IMR-90 (cell line): ENCODE measurements at regions not wholly inside any gene's neighbourhood (a gene's known extent, or its start where the extent isn't known, plus 50 kb on each side); places are given as distances from the start of the nearest gene placed in this dataset.

Source experiments
- ATAC-seq: fragments of 200-7000 bp; cut with Tn5 transposase; 2 replicates; pipeline ENCODE4 v1.9.1; 2020; ENCODE audit warnings: low read depth, mild to moderate bottlenecking, moderate library complexity
- BruUV-seq: library from RNA; stranded (reverse); fragments of 400-500 nt; replicated peaks from 2 replicates; lab custom pipeline; 2021; lab: Mats Ljungman, UMichigan
- CTCF ChIA-PET: fragments of 300-600 bp; formaldehyde crosslinking; extraction: SDS; loops from one replicate; lab custom pipeline; 2021; ENCODE audit warnings: antibody characterized with exemption; lab: Yijun Ruan, JAX
- POLR2A ChIA-PET: fragments of 300-600 bp; sonication (Branson Sonifier 250); formaldehyde crosslinking; loops from one replicate; lab custom pipeline; 2022; ENCODE audit warnings: antibody characterized with exemption; ENCODE audit not compliant: unreplicated experiment; lab: Charles Lee
- DNase-seq: peaks from one replicate; pipeline ENCODE4 v3.0.0; 2013
- H2AFZ ChIP-seq: replicated peaks from 2 replicates; pipeline ENCODE3; 2013; ENCODE audit warnings: low read length, mild to moderate bottlenecking; ENCODE audit not compliant: poor library complexity
- H2AK5ac ChIP-seq: 2 replicates; pipeline ENCODE4 v1.6.1; 2013; ENCODE audit warnings: low read depth, low read length, inconsistent platforms
- H2AK9ac ChIP-seq: replicated peaks from 2 replicates; pipeline ENCODE3; 2013; ENCODE audit warnings: mild to moderate bottlenecking, low read depth, low read length, moderate library complexity; ENCODE audit not compliant: poor library complexity
- H2BK120ac ChIP-seq: 2 replicates; pipeline ENCODE4 v1.6.1; 2013; ENCODE audit warnings: low read depth, low read length, inconsistent platforms
- H2BK15ac ChIP-seq: 3 replicates; pipeline ENCODE4 v1.6.1; 2013; ENCODE audit warnings: low read depth, low read length, inconsistent platforms
- H2BK20ac ChIP-seq: 2 replicates; pipeline ENCODE4 v1.6.1; 2013; ENCODE audit warnings: low read depth, mild to moderate bottlenecking, inconsistent platforms, low read length, moderate library complexity
- H2BK5ac ChIP-seq: 2 replicates; pipeline ENCODE4 v1.6.1; 2013; ENCODE audit warnings: mild to moderate bottlenecking, low read depth, low read length, inconsistent platforms; ENCODE audit not compliant: poor library complexity, severe bottlenecking
- H3K14ac ChIP-seq: replicated peaks from 2 replicates; pipeline ENCODE4 v1.6.1; 2013; ENCODE audit warnings: low read depth, low read length, inconsistent platforms
- H3K18ac ChIP-seq: 2 replicates; pipeline ENCODE4 v1.6.1; 2013; ENCODE audit warnings: low read depth, low read length, control low read depth
- H3K23ac ChIP-seq: 2 replicates; pipeline ENCODE4 v1.6.1; 2013; ENCODE audit warnings: low read depth, low read length, inconsistent platforms
- H3K27ac ChIP-seq: 2 replicates; pipeline ENCODE4 v1.5.1; 2013; ENCODE audit warnings: mild to moderate bottlenecking, control low read depth, low read length; ENCODE audit not compliant: insufficient read depth
- H3K27me3 ChIP-seq: 2 replicates; pipeline ENCODE4 v1.6.1; 2013; ENCODE audit warnings: low read length; ENCODE audit not compliant: control insufficient read depth, insufficient read depth
- H3K36me3 ChIP-seq: 2 replicates; pipeline ENCODE4 v1.6.1; 2013; ENCODE audit warnings: low read length, mixed read lengths; ENCODE audit not compliant: control insufficient read depth, insufficient read depth
- H3K4ac ChIP-seq: 2 replicates; pipeline ENCODE4 v1.6.1; 2013; ENCODE audit warnings: low read depth, low read length, inconsistent platforms
- H3K4me1 ChIP-seq: 2 replicates; pipeline ENCODE4 v1.6.1; 2013; ENCODE audit warnings: low read length, mixed read lengths; ENCODE audit not compliant: control insufficient read depth, insufficient read depth
- H3K4me2 ChIP-seq: 2 replicates; pipeline ENCODE4 v1.6.1; 2013; ENCODE audit warnings: low read depth, mild to moderate bottlenecking, control low read depth, low read length, moderate library complexity
- H3K4me3 ChIP-seq: 2 replicates; pipeline ENCODE4 v1.5.1; 2013; ENCODE audit warnings: low read depth, mild to moderate bottlenecking, control low read depth, low read length, moderate library complexity; ENCODE audit not compliant: insufficient read depth
- H3K56ac ChIP-seq: 2 replicates; pipeline ENCODE4 v1.6.1; 2013; ENCODE audit warnings: low read length, inconsistent platforms; ENCODE audit not compliant: insufficient read depth; ENCODE audit errors: extremely low read depth
- H3K79me1 ChIP-seq, 2 experiments: 2 replicates each; pipeline ENCODE4 v1.6.1; 2013; ENCODE audit warnings: low read length in 2 of 2, inconsistent platforms in 1 of 2, low read depth in 1 of 2
- H3K9ac ChIP-seq: 2 replicates; pipeline ENCODE4 v1.6.1; 2013; ENCODE audit warnings: low read depth, low read length, control low read depth
- H3K9me1 ChIP-seq: 2 replicates; pipeline ENCODE4 v1.6.1; 2013; ENCODE audit warnings: low read length, inconsistent platforms; ENCODE audit not compliant: insufficient read depth
- H3K9me3 ChIP-seq: 2 replicates; pipeline ENCODE4 v1.6.1; 2013; ENCODE audit warnings: low read length; ENCODE audit not compliant: control insufficient read depth, insufficient read depth
- H4K20me1 ChIP-seq: 2 replicates; pipeline ENCODE4 v1.6.1; 2013; ENCODE audit warnings: low read length, inconsistent platforms; ENCODE audit not compliant: insufficient read depth
- H4K5ac ChIP-seq: 2 replicates; pipeline ENCODE4 v1.6.1; 2013; ENCODE audit warnings: mild to moderate bottlenecking, low read depth, low read length, control low read depth
- H4K8ac ChIP-seq, 2 experiments: 2 replicates each; pipeline ENCODE4 v1.6.1; 2013; ENCODE audit warnings: low read depth in 2 of 2, low read length in 2 of 2, control low read depth in 1 of 2, inconsistent platforms in 1 of 2
- H4K91ac ChIP-seq: 2 replicates; pipeline ENCODE4 v1.6.1; 2013; ENCODE audit warnings: low read depth, low read length, inconsistent platforms; ENCODE audit not compliant: insufficient read depth
- BHLHE40 ChIP-seq: fragments of 150-350 bp; IDR thresholded peaks from 2 replicates; pipeline ENCODE4 v1.6.1; 2016; ENCODE audit warnings: mild to moderate bottlenecking, low read depth, low read length
- CEBPB ChIP-seq: IDR thresholded peaks from 2 replicates; pipeline ENCODE4 v1.6.1; 2012; ENCODE audit warnings: low read depth, low read length, improper control_type of control experiment
- CHD1 ChIP-seq: IDR thresholded peaks from 2 replicates; pipeline ENCODE4 v1.6.1; 2012; ENCODE audit warnings: low read depth, low read length, improper control_type of control experiment
- CTCF ChIP-seq: conservative IDR thresholded peaks from 2 replicates; pipeline ENCODE4 v1.5.1; 2012; ENCODE audit warnings: mild to moderate bottlenecking, low read depth, low read length, improper control_type of control experiment
- ELK1 ChIP-seq: fragments of 150-350 bp; IDR thresholded peaks from 2 replicates; pipeline ENCODE4 v1.6.1; 2016; ENCODE audit warnings: low read depth, mild to moderate bottlenecking, low read length, moderate library complexity, borderline replicate concordance
- FOS ChIP-seq: fragments of 150-350 bp; IDR thresholded peaks from 2 replicates; pipeline ENCODE4 v1.6.1; 2016; ENCODE audit warnings: low read depth, low read length
- MAFK ChIP-seq: IDR thresholded peaks from 2 replicates; pipeline ENCODE4 v1.6.1; 2012; ENCODE audit warnings: low read depth, low read length, improper control_type of control experiment
- MAZ ChIP-seq: IDR thresholded peaks from 2 replicates; pipeline ENCODE4 v1.6.1; 2012; ENCODE audit warnings: low read depth, mild to moderate bottlenecking, low read length, improper control_type of control experiment, moderate library complexity, borderline replicate concordance
- MXI1 ChIP-seq: IDR thresholded peaks from 2 replicates; pipeline ENCODE4 v1.6.1; 2012; ENCODE audit warnings: low read depth, mild to moderate bottlenecking, low read length, moderate library complexity, borderline replicate concordance
- NFE2L2 ChIP-seq: fragments of 150-350 bp; IDR thresholded peaks from 2 replicates; pipeline ENCODE4 v1.6.1; 2016; ENCODE audit warnings: low read depth, mild to moderate bottlenecking, low read length
- POLR2A ChIP-seq: IDR thresholded peaks from 2 replicates; pipeline ENCODE4 v1.6.1; 2012; ENCODE audit warnings: mild to moderate bottlenecking, low read depth, low read length
- RAD21 ChIP-seq: IDR thresholded peaks from 2 replicates; pipeline ENCODE4 v1.6.1; 2012; ENCODE audit warnings: low read length, improper control_type of control experiment
- RCOR1 ChIP-seq: IDR thresholded peaks from 2 replicates; pipeline ENCODE4 v1.6.1; 2012; ENCODE audit warnings: mild to moderate bottlenecking, low read length, improper control_type of control experiment; ENCODE audit not compliant: insufficient replicate concordance
- RFX5 ChIP-seq: IDR thresholded peaks from 2 replicates; pipeline ENCODE4 v1.8.0; 2012; ENCODE audit warnings: low read depth, mild to moderate bottlenecking, low read length, moderate library complexity
- SMC3 ChIP-seq: fragments of 150-350 bp; IDR thresholded peaks from 2 replicates; pipeline ENCODE4 v1.6.1; 2016; ENCODE audit warnings: low read depth, mild to moderate bottlenecking, antibody characterized with exemption, low read length, moderate library complexity
- USF2 ChIP-seq: fragments of 150-350 bp; IDR thresholded peaks from 2 replicates; pipeline ENCODE4 v1.6.1; 2017; ENCODE audit warnings: mild to moderate bottlenecking, antibody characterized with exemption, low read length, low read depth
- WGBS, 2 experiments: methylation state at CpG; one replicate each; pipeline versions ENCODE4 v1.1.5 to v1.1.7; 2013; ENCODE audit warnings: missing lambda C conversion rate in 2 of 2; ENCODE audit not compliant: insufficient read length in 1 of 2; ENCODE audit errors: extremely low coverage in 2 of 2; 5-methylcytosine and 5-hydroxymethylcytosine counted together
- dilution Hi-C: fragments of 300-500 bp; cut with HindIII; formaldehyde crosslinking; loops from one replicate; pipeline ENCODE4 v1.14.3; 2018; ENCODE audit warnings: low sequenced_read_pairs; ENCODE audit not compliant: unreplicated experiment
- in situ Hi-C: fragments of 300-500 bp; cut with MboI; formaldehyde crosslinking; loops from 3 replicates; pipeline ENCODE4 v1.14.3; 2019; ENCODE audit warnings: low sequenced_read_pairs, inconsistent platforms, mixed read lengths
- intact Hi-C: fragments of 100-400 bp; cut with micrococcal nuclease; formaldehyde crosslinking; loops from 2 replicates; pipeline ENCODE4 v1.10.0; 2022

DNA sequence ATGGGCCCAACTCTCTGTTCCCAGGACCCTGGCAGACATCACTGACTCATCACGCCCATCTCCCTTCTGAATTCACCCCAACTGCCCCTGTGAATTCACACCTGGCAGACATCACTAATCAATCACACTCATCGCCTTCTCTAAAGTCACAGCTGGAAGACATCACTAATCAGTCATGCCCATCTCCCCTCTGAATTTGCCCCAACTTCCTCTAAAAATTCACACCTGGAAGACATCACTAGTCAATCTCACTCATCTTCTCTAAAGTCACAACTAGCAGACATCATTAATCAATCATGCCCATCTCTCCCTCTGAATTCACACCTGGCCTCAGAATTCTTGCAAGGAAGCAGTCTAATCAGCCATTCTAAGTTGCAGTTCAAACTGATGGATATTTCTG, 111.1 kb downstream of the FOXA2 start:
- ATAC-seq = no peak
- dilution Hi-C loops = no loop called here

More for the DNA sequence above, 111.1 kb downstream of the FOXA2 start:
- H3K9me3 ChIP-seq = peaks cover 2% of the 10 kb centered on the region; the same call in 1 of the 2 replicates
- H3K4me1 ChIP-seq = no peaks in the 10 kb centered on the region
- H3K23ac ChIP-seq = no peak overlapping the region
- H3K27me3 ChIP-seq = no peaks in the 10 kb centered on the region
- no peak overlapping the region for H2AFZ ChIP-seq
- no peak overlapping the region for H2BK5ac ChIP-seq
- no peak for TF ChIP-seq ELK1
- no peak for TF ChIP-seq MXI1
- TF ChIP-seq BHLHE40 = no peak
- TF ChIP-seq SMC3 = no peak
- TF ChIP-seq FOS = no peak
- TF ChIP-seq USF2 = no peak
- no peak for TF ChIP-seq CHD1
- no peak for TF ChIP-seq MAZ
- no peak for TF ChIP-seq MAFK
- no peak for TF ChIP-seq RAD21
- TF ChIP-seq RFX5 = no peak
- no peak for TF ChIP-seq CTCF
- no peak for TF ChIP-seq POLR2A
- TF ChIP-seq NFE2L2 = no peak
- no peak for TF ChIP-seq RCOR1
- no peak for TF ChIP-seq CEBPB
- H4K20me1 ChIP-seq = no peaks in the 10 kb centered on the region
- H2AK9ac ChIP-seq = no peak overlapping the region
- H3K4me3 ChIP-seq = no peak overlapping the region
- no peak overlapping the region for H2BK15ac ChIP-seq
- WGBS, 2 experiments = 28% methylated on average over 2 of the region's 2 CpGs; no CpG with 5 or more reads in 1 of the 2 experiments
- no peak overlapping the region for H4K8ac ChIP-seq
- intact Hi-C loops = no loop called here
- H3K18ac ChIP-seq = no peak overlapping the region
- no peak overlapping the region for H2AK5ac ChIP-seq
- H2BK120ac ChIP-seq = no peak overlapping the region
- H3K36me3 ChIP-seq = no peaks in the 10 kb centered on the region
- no peak overlapping the region for H3K14ac ChIP-seq
- H3K4ac ChIP-seq = no peak overlapping the region
- no peak overlapping the region for H3K27ac ChIP-seq
- no peaks in the 10 kb centered on the region for H3K9me1 ChIP-seq
- H4K5ac ChIP-seq = no peak overlapping the region
- no peak overlapping the region for H3K4me2 ChIP-seq
- in situ Hi-C loops = no loop called here
- no peak overlapping the region for H2BK20ac ChIP-seq
- ChIA-PET POLR2A (no interaction called here), CTCF (no interaction called here)
- no peaks in the 10 kb centered on the region for H3K79me1 ChIP-seq
- H3K56ac ChIP-seq = no peak overlapping the region
- H4K91ac ChIP-seq = no peak overlapping the region
- no TSS peak for BruUV-seq
- no peak overlapping the region for H3K9ac ChIP-seq
- DNase-seq = no peak
